ENCODE measurements at regions not wholly inside any gene's neighbourhood (a gene's known extent, or its start where the extent isn't known, plus 50 kb on each side); places are given as distances from the start of the nearest gene placed in this dataset.

- ATAC-seq (no peak), DNase-seq (no peak)
- ChIA-PET CTCF (no interaction called here), POLR2A (no interaction called here)
- Mint-ChIP-seq H3K27me3 (no peaks in the 10 kb centered on the region), H3K9me3 (no peaks in the 10 kb centered on the region), H3K4me1 (ENCODE audit: low read depth) (no peaks in the 10 kb centered on the region), H3K4me3 (no peak overlapping the region), H3K36me3 (ENCODE audit: low read depth) (no peaks in the 10 kb centered on the region), H3K27ac (no peak overlapping the region)
- TF ChIP-seq CTCF (IDR thresholded peaks at IDR 0.05) = no peak
- intact Hi-C loops (cut with micrococcal nuclease) = no loop called here
Measured at GRCh38 chr13:60214213-60215055, 50.7 kb upstream of the DIAPH3 start.

GRCh38 chr13:60220072-60220471 is 56.3 kb upstream of the DIAPH3 start:
- no peaks in the 10 kb centered on the region for H3K9me3 Mint-ChIP-seq
- no peak for TF ChIP-seq CTCF (IDR thresholded peaks at IDR 0.05)
- ChIA-PET POLR2A (no interaction called here), CTCF (interaction anchor here (1.1 kb wide), 1 partner anchor 25 kb away, joined by 4 read pairs; no protein-coding TSS in a partner anchor)
- no peak for DNase-seq
- no peaks in the 10 kb centered on the region for H3K36me3 Mint-ChIP-seq (ENCODE audit: low read depth)
- H3K27ac Mint-ChIP-seq = no peak overlapping the region
- intact Hi-C loops (cut with micrococcal nuclease) = no loop called here
- H3K4me1 Mint-ChIP-seq (ENCODE audit: low read depth) = no peaks in the 10 kb centered on the region
- no peak for ATAC-seq
- no peak overlapping the region for H3K4me3 Mint-ChIP-seq
- H3K27me3 Mint-ChIP-seq = peaks cover 2% of the 10 kb centered on the region

- no peak overlapping the region for H3K27ac Mint-ChIP-seq
- intact Hi-C loops (cut with micrococcal nuclease) = no loop called here
- H3K36me3 Mint-ChIP-seq (ENCODE audit: low read depth) = no peaks in the 10 kb centered on the region
- peaks cover 2% of the 10 kb centered on the region for H3K27me3 Mint-ChIP-seq
- CTCF ChIA-PET = no interaction called here
- DNase-seq = no peak
- H3K4me1 Mint-ChIP-seq (ENCODE audit: low read depth) = no peaks in the 10 kb centered on the region
- POLR2A ChIA-PET = no interaction called here
- TF ChIP-seq CTCF (IDR thresholded peaks at IDR 0.05) = no peak
- H3K4me3 Mint-ChIP-seq = no peak overlapping the region
- ATAC-seq = no peak
- H3K9me3 Mint-ChIP-seq = no peaks in the 10 kb centered on the region
Measured at GRCh38 chr13:60221581-60221980, 57.9 kb upstream of the DIAPH3 start.

- no peak for TF ChIP-seq CTCF (IDR thresholded peaks at IDR 0.05)
- Mint-ChIP-seq H3K27ac (no peak overlapping the region), H3K27me3 (peaks cover 7% of the 10 kb centered on the region), H3K36me3 (ENCODE audit: low read depth) (no peaks in the 10 kb centered on the region), H3K4me1 (ENCODE audit: low read depth) (no peaks in the 10 kb centered on the region), H3K4me3 (no peak overlapping the region), H3K9me3 (no peaks in the 10 kb centered on the region)
- ChIA-PET POLR2A (no interaction called here), CTCF (no interaction called here)
- DNase-seq (peak; percentile 15), ATAC-seq (no peak)
- intact Hi-C loops (cut with micrococcal nuclease) = no loop called here
Measured at GRCh38 chr13:60226507-60226906, 62.8 kb upstream of the DIAPH3 start.

GRCh38 chr13:60227158-60227557 is 63.4 kb upstream of the DIAPH3 start:
- H3K4me3 Mint-ChIP-seq = no peak overlapping the region
- no peaks in the 10 kb centered on the region for H3K9me3 Mint-ChIP-seq
- DNase-seq (no peak), ATAC-seq (no peak)
- TF ChIP-seq CTCF (IDR thresholded peaks at IDR 0.05) = no peak
- no peak overlapping the region for H3K27ac Mint-ChIP-seq
- H3K36me3 Mint-ChIP-seq (ENCODE audit: low read depth) = no peaks in the 10 kb centered on the region
- ChIA-PET POLR2A (no interaction called here), CTCF (no interaction called here)
- intact Hi-C loops (cut with micrococcal nuclease) = no loop called here
- peaks cover 9% of the 10 kb centered on the region for H3K27me3 Mint-ChIP-seq
- H3K4me1 Mint-ChIP-seq (ENCODE audit: low read depth) = no peaks in the 10 kb centered on the region

All from activated CD8-positive, alpha-beta T cell treated with anti-CD3 and anti-CD28 coated beads for 36 hours (primary cell).